ENCODE measurements at regions not wholly inside any gene's neighbourhood (a gene's known extent, or its start where the extent isn't known, plus 50 kb on each side); places are given as distances from the start of the nearest gene placed in this dataset.
"Not testable (repeated sequence)": the region's sequence is repeated elsewhere in the genome, so short reads cannot be mapped to it uniquely, and the experiment has no call there.

DNA sequence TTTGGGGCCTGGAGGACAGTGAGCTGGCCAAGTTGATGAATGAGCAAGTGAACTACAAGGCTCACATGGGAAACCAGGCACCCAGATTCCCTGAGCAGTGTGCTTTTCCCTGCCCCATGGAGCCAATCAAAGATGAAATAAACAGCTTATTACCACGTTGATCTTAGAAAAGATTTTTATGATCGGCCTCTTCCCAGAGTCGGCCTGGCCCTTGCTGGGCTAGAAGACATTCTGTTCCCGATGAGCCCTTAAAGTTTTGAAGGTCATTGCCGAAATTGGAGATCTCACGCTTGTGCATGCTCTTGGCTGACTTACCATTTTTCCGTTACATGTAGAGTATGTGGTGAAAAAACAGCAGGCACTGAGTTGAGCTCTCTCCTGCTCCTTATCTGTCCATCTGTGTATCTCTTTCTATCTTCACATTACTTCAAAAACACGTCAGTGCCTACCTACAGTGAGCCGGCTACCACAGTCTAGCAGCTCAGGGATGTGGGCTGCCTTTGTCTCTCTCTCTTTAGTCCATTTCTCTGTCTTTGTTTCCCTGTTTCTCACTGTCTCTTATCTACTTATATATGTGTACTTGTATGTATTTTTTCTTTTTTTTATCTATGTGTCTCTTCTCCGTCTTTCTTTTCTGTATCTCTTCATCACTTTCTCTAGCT, 248.8 kb upstream of the USP24 start:
- DNase-seq: no peak

- DNase-seq: no peak
These were observed 242.7 kb upstream of the USP24 start for GRCh38 chr1:55457874-55458273.

DNA sequence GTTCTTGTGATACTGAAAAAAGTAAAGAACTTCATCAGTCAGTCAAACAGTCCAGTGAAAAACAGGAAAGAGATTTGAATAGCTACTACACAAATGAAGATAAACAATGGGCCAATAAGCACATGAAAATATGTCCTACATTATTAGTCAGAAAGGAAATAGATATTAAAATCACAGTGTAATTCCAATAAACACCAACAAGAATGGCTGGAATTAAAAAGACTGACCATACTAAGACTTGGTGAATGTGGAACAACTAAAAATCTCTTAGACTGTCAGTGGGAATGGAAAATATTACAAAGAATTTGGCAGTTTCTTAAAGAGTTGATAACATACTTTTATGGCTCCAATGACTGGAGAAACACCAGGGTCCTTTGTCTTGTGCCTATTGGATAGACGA, 241.8 kb upstream of the USP24 start:
- no peak for DNase-seq

- no peak for DNase-seq
These were observed 233.1 kb upstream of the USP24 start for GRCh38 chr1:55448261-55448660.

GRCh38 chr1:55447488-55447887, 232.3 kb upstream of the USP24 start:
- DNase-seq: no peak

DNA sequence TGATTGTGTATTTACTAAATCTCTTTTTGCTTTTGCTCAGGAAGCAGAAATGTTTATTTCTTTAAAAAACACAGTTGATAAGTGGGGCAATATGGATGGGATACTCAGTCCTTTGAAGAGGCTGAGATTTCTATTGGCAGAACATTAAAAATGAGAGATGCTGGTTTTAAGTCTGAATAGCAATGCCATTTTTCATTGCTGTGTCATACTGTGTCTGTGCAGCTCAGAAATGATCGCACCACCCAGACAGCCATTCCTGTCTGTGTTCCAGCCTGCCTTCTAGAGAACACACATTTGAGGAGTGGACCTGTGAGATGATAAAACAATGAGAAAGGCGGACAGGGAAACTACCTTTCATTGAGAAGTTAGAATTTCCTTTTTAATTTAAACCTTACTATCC, 231.2 kb upstream of the USP24 start:
- DNase-seq: no peak

- no peak for DNase-seq
These were observed 230.3 kb upstream of the USP24 start for GRCh38 chr1:55445416-55445815.

DNA sequence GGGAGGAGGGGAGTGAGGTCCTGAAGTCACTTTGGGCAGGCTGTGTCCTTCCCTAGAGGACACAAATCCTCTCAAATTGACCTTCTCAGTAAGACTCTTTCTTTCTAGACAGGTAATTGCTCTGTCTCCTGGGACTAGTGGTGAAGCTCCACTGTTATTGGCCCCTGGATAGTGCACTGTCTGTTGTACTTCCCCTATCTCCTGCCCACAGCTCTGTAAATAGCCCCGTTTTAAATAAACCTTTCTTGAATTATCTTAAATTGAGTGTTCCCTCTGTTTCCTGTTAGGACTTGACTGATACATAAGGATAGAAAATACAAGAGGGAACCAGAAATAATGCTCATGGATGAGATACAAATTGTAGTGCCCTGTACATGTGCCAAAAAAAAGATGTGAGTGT, 229.5 kb upstream of the USP24 start:
- DNase-seq: no peak

GRCh38 chr1:55443175-55443915, 228.2 kb upstream of the USP24 start:
- no peak for DNase-seq

DNA sequence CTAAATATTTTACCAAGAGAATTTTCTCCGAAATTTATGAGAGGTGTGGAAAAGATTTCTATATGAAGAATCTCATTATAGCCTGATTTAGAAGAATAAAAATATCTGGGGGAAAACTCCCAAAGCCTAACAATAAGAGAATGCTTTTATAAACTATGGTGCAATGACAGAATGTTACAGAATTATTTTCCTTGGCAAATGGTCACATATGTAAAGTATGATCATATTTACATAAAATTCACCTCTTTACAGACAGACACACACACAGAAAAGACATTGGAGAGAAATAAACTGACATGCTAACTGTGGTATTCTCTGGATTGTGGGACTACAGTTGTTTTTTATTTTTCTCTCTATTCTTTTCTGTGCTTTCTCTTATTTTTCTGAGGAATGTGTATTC, 226.3 kb upstream of the USP24 start:
- DNase-seq: no peak

DNA sequence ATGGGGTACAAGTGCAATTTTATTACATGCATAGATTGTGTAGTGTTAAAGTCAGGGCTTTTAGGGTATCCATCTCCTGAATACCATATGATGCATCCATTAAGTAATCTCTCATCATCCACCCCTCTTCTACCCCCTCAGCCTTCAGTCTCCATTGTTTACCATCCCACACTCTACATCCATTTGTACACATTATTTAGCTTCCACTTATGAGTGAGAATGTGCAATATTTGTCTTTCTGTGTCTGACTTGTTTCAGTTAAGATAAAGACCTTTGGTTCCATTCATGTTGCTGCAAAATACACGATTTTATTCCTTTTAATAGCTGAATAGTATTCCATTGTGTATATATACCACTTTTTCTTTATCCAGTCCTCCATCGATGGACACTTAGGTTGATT, 222.5 kb upstream of the USP24 start:
- no peak for DNase-seq

GRCh38 chr1:55430720-55431119, 215.6 kb upstream of the USP24 start:
- DNase-seq: not testable (repeated sequence)

- not testable (repeated sequence) for DNase-seq
These were observed 215.0 kb upstream of the USP24 start for GRCh38 chr1:55430206-55430605.

DNA sequence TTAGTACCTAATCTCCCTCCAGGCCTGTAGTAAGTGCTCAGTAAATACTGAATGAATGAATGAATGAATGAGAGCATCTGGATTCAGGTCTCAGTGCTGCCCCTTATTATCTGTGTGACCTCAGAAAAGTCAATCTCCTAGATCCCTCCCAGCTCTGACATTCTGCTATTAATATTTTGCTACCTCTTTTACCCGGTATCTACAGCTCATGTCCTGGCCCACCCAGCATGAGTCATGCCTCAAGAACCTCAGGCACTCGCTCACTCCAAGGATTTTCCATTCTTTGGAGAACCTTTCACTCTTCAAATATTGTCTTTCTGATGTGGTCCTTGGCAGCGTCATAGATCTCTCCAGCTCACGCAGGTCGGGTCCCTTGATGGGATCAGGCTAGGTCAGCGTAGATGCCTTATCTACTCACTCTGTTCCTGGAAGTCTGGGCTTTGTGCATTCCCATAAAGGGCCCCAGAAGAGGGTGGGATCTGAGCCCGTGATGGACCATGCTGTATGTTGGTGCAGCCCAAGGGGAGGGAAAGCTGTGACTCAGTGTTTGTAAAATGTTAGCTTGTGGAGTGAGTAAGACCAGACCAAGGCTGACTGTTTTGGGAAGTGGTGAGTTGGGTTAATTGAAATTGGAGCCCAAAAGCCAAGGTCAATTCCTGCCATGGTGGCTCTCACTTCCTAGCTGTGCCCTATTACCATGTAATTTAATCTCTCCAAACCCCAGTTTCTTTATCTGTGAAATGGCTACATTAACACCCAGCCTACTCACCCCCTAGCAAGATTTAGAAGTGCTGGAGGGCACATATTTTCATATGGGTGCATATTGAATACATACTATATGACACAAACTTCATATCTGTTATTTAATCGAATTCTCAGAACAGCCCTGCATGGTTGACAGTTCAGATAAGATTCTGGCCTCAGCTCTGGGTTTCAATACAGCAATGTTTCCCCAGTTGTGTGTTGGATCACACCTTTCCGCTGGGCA, 214.1 kb upstream of the USP24 start:
- no peak for DNase-seq

DNA sequence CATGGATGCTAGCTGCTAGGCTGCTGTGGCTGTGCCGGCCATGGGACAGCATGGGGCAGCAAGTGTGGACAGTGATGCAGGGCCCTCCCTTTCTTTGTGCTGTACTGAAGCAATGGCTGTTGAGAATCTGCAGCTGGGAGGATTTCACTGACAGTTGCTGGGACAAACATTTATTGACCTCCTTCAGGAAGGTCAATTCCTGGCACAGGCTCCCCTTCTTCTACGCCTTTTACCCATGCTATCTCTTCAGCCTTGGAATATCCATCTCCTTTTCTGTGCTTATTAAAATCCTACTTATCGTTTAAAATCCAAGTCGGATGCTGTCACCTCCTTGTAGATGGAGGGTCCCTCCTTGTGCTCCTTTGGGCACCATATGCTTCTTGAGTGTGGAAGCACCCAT, 213.1 kb upstream of the USP24 start:
- no peak for DNase-seq

DNA sequence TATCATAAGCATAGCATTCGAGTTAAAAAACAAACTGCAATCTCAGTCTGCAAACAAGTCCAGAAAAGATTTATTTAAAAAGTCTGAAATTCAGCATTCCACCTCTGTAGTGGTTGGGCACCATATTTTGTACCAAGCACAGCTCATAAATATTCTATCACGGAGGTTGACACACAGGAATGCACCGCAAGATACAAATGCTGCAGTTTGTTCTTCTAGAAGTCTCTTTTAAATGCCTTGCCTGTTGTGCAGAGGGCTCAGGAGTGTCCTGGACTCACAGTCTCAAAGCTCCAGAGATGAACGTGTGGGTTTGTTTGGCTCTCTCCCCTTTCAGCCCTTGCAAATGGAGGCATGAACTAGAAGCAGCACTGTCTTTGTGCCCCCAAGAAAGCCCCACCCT, 212.4 kb upstream of the USP24 start:
- DNase-seq: no peak

GRCh38 chr1:55426619-55427018, 211.5 kb upstream of the USP24 start:
- no peak for DNase-seq

- DNase-seq: no peak
These were observed 211.0 kb upstream of the USP24 start for GRCh38 chr1:55426156-55426555.

DNA sequence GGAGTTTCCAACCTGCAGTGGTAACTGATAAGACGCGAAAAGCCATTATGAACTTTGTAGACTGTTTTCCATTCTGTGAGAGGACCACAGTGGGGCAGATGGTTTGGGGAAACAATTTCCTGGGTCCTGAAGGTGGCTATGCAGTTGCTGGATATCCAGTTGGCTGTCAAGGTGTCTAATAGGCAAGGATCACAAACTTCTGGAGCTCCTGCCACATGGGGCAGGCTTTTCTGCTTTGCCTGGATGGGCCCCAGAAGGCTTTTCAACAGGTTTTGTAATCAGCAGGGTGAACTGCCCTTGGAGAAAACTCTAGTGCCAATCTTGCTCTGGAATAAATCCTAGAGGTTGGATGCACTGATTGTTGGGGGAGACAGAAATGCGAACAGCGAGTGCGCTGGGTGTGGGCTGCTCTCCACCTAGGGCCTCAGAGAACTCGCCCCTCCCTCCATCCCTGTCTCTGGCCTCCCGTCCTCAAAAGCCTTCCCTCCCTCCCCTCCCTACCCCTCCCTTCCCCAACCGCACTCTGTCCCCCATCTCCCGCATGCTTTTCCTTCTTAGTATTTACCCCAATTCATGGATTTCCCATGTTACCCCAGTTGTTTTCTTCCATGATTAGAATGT, 210.3 kb upstream of the USP24 start:
- DNase-seq: no peak

GRCh38 chr1:55423376-55423775, 208.2 kb upstream of the USP24 start:
- no peak for DNase-seq

DNA sequence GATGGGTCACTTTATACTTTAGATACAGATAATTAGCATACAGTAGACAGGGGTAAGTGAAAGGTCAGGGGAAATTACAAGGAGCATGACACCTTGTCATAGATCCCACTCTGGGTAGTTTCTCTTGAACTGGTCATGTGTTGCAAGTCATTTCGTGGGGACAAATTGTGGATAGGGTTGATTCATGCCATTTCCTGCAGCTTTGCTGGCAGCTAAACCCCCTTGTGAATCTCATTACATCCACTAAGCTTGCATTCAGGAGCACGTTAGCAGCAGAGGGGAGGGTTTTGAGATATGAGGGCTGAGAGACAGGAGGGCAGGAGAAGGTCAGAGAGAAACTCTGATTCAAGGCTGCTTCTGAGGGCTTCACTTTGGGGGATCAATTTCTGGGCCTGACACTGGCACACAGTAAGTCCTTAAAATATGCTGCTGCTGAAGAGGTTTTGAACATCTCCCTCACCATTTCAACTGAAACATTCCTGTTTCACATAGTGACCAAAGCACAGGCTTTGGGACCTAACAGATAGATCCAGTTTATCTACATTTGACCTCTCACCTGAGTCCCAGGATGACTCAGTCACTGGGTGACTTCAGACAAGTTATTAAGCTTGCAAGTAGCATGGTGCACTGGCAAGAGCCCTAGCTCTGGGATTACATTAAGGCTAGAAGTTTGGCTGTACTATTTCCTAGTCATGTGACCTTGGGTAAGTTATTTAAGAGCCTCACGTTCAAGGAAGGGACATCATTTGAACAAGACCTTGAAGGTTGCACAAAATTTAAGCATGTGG, 206.0 kb upstream of the USP24 start:
- DNase-seq: no peak

DNA sequence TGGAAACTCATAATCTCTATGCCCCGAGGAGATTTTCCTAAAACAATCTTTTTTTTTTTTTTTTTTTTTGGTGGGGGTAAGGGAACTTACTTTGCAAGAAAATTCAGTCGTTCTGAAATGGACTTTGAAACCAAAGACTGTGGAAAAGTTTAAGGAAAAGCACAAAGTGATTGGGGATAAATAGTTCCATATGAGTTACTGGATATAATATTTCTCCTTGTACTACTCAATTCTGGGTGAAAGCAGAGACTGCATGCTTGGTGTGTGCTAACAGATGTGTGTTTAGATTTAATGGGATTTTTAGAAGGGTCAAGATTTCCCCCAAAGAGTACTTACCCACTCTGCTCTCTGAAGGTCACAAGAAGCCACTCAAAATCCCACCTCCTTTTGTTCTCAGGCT, 204.9 kb upstream of the USP24 start:
- no peak for DNase-seq

Measured in effector CD8-positive, alpha-beta T cell (primary cell).